ENCODE measurements at regions not wholly inside any gene's neighbourhood (a gene's known extent, or its start where the extent isn't known, plus 50 kb on each side); places are given as distances from the start of the nearest gene placed in this dataset.

DNA sequence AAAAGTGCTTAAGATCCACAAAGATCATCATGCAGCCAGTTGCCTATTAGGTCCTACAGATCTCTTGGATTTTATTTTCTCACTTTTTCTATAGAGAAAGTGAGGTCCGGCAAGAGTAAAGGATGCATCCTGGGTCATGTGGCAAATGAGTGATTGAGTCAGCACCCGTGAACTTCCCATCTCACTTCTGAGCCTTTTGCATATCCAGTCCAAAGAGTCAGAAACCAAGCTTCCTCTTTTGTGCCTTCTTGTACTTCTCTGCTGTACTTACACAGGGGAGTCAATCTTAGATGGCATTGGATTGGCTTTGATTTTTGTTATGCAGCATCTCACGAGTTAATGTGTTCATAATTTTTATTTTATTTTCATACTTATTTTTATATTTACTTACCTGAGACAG, 114.2 kb upstream of the IRX5 start:
- H3K4me3 ChIP-seq (ENCODE audit: control insufficient read depth, low read depth, low read length), result no peak overlapping the region
- DNase-seq (ENCODE audit: low read depth), result no peak
- TF ChIP-seq, protein P1, sequence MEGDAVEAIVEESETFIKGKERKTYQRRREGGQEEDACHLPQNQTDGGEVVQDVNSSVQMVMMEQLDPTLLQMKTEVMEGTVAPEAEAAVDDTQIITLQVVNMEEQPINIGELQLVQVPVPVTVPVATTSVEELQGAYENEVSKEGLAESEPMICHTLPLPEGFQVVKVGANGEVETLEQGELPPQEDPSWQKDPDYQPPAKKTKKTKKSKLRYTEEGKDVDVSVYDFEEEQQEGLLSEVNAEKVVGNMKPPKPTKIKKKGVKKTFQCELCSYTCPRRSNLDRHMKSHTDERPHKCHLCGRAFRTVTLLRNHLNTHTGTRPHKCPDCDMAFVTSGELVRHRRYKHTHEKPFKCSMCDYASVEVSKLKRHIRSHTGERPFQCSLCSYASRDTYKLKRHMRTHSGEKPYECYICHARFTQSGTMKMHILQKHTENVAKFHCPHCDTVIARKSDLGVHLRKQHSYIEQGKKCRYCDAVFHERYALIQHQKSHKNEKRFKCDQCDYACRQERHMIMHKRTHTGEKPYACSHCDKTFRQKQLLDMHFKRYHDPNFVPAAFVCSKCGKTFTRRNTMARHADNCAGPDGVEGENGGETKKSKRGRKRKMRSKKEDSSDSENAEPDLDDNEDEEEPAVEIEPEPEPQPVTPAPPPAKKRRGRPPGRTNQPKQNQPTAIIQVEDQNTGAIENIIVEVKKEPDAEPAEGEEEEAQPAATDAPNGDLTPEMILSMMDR (conservative IDR thresholded peaks at IDR 0.05; ENCODE audit: control insufficient read depth, insufficient read depth, low read depth, low read length), result no peak

DNA sequence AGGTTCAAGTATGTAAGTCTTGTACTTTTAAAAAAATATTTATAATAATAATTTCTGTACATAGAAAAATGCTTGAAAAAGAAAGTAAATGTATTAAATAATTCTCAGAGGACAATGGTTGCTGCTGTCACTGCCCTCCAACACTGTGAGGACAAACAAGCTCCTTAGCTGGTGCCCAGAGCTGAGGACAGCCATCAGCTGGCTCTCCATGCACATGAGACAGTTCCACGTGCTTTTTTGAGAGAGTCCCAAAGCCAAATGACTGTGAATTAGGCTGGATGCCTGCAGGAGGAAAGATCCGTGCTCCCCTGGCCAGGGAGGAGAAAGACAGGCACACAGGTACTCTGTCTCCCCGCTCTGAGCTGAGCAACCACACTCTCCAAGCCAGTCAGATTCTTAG, 115.5 kb upstream of the IRX5 start:
- no peak for DNase-seq (ENCODE audit: low read depth)
- H3K4me3 ChIP-seq (ENCODE audit: control insufficient read depth, low read depth, low read length), result no peak overlapping the region
- TF ChIP-seq, protein P1 (conservative IDR thresholded peaks at IDR 0.05; ENCODE audit: control insufficient read depth, insufficient read depth, low read depth, low read length), result no peak

DNA sequence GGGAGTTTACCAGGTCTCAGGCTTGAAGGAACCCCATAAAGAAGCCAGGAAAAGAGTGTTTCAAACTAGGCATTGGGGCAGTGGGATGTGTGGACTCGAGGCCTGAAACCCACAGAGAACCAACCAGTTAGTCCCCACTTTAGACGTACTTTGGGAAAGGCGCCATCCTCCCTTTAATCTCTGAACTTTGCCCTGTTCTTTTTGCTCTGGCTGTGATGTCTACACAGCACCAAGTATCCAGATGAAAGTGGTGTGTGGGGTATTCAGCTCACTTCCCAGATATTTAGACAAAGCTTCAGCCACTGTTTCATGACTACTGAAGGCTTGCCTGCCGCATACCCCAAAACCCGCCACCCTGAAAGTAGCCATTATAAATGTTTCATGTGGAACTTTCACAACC, 116.9 kb upstream of the IRX5 start:
- TF ChIP-seq, protein P1 (conservative IDR thresholded peaks at IDR 0.05; ENCODE audit: control insufficient read depth, insufficient read depth, low read depth, low read length), result no peak
- no peak for DNase-seq (ENCODE audit: low read depth)
- H3K4me3 ChIP-seq (ENCODE audit: control insufficient read depth, low read depth, low read length), result no peak overlapping the region

DNA sequence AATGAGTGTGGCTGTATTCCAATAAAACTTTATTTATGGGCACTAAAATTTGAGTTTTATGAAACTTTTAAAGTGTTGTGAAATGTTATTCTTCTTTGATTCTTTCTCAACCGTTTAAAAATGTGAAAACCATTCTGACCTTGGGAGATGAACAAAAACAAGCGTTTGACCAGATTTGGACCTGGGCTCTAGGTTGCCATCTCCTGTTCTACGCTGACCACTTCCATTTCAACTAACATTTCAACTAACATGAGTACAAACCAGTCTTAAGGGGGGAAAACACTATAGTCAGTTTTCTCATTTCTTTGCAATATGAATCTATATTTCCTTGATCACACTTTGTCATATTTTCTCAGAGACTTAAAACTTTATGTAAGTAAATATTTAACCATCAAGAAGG, 118.4 kb upstream of the IRX5 start:
- no peak overlapping the region for H3K4me3 ChIP-seq (ENCODE audit: control insufficient read depth, low read depth, low read length)
- TF ChIP-seq, protein P1 (conservative IDR thresholded peaks at IDR 0.05; ENCODE audit: control insufficient read depth, insufficient read depth, low read depth, low read length), result peak; percentile 22

DNA sequence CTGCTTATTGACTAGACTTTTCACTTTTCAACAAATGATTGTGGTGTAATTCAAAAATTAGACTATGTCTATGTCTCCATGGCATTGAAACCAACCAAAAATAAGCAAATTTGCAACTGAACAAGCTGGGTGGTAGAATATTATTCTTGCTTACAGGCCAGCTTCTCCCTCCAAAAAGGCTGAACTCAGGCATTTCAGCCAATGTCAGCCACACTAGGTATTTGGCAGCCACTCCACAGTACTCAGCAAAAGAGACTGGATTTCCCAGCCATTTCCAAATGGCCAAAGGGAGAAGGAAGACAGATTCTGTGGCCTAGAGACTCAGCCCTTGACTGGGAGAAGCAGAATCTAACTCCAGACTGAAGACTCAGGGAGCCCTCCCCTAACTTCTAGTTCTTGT, 121.8 kb upstream of the IRX5 start:
- TF ChIP-seq, protein P1 (conservative IDR thresholded peaks at IDR 0.05; ENCODE audit: control insufficient read depth, insufficient read depth, low read depth, low read length), result no peak
- no peak for DNase-seq (ENCODE audit: low read depth)
- no peak overlapping the region for H3K4me3 ChIP-seq (ENCODE audit: control insufficient read depth, low read depth, low read length)

More for the DNA sequence above, 118.4 kb upstream of the IRX5 start:
- DNase-seq (ENCODE audit: low read depth), result peak; percentile 21

DNA sequence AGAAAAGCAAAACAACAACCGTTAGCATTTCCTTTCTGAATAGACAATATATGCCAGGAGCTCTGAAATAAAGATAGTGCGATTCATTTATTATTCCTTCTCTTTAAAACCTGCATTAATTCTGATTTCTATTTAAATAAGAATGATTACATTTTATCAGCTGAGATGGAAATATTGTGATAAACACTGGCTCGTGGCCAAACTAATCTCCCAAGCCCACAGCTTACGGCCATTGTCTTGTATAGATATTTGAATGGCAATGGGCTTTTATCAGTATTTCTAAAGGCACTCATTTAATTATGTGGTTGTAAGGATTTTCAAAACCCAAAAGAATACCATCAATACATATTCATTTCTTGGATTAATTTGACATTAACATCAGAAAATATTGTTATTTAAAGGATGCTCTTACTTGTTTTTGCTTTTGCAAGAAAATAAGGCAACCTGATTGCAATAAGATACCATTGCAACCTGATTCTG, 123.7 kb upstream of the IRX5 start:
- no peak for DNase-seq (ENCODE audit: low read depth)
- TF ChIP-seq, protein P1 (conservative IDR thresholded peaks at IDR 0.05; ENCODE audit: control insufficient read depth, insufficient read depth, low read depth, low read length), result no peak
- H3K4me3 ChIP-seq (ENCODE audit: control insufficient read depth, low read depth, low read length), result no peak overlapping the region

DNA sequence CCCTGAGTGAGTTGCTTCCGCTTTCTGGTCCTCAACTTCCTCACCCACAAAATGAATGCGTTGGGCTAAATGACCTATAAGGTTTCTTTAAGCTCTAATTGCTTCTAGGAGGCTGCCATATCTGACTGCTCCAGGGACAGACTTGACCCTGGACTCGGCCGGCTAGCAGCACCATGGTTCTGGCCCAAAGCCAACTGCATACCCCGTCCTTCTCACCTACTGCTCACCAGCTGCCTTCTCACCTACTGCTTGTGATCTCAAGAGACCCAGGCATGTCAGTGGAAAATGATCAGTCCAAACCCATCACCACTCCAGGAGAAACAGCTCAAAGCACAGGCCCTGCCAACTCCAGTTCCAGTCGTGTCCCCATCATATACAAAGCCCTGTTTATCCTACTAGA, 124.3 kb upstream of the IRX5 start:
- no peak for DNase-seq (ENCODE audit: low read depth)
- TF ChIP-seq, protein P1 (conservative IDR thresholded peaks at IDR 0.05; ENCODE audit: control insufficient read depth, insufficient read depth, low read depth, low read length), result no peak
- no peak overlapping the region for H3K4me3 ChIP-seq (ENCODE audit: control insufficient read depth, low read depth, low read length)
